Cardiac septum (tissue), 1 donor: ENCODE measurements at regions not wholly inside any gene's neighbourhood (a gene's known extent, or its start where the extent isn't known, plus 50 kb on each side); places are given as distances from the start of the nearest gene placed in this dataset.
"Not testable (repeated sequence)": the region's sequence is repeated elsewhere in the genome, so short reads cannot be mapped to it uniquely, and the experiment has no call there.

Source experiments
- DNase-seq: peaks from one replicate; pipeline ENCODE4 v3.0.0-alpha.2; 2020; ENCODE audit warnings: low spot score
- intact Hi-C: fragments of 100-400 bp; cut with DNase I; formaldehyde crosslinking; loops from one replicate; pipeline ENCODE4 v1.14.0; 2022
- donor health status: DM: no; HTN: no; CAD: no.

GRCh38 chr1:30522031-30523004 is 201.1 kb downstream of the MATN1 start:
- DNase-seq: peak; percentile 88
- intact Hi-C loops: loop anchor here (5.0 kb wide), 2 partner anchors 140 to 180 kb away; no protein-coding TSS in a partner anchor

- DNase-seq: peak; percentile 59
- intact Hi-C loops: loop anchor here (5.0 kb wide), 2 partner anchors 139 to 181 kb away; no protein-coding TSS in a partner anchor
These were observed 202.0 kb downstream of the MATN1 start for GRCh38 chr1:30521261-30521865.

GRCh38 chr1:30520476-30520875 is 202.9 kb downstream of the MATN1 start:
- peak; percentile 41 for DNase-seq
- intact Hi-C loops: loop anchor here (5.0 kb wide), 2 partner anchors 138 to 182 kb away; no protein-coding TSS in a partner anchor

GRCh38 chr1:30519201-30519763 is 204.1 kb downstream of the MATN1 start:
- intact Hi-C loops: no loop called here
- no peak for DNase-seq

- intact Hi-C loops: no loop called here
- peak; percentile 36 for DNase-seq
These were observed 204.7 kb downstream of the MATN1 start for GRCh38 chr1:30518696-30519095.

GRCh38 chr1:30518186-30518585 is 205.2 kb downstream of the MATN1 start:
- peak; percentile 54 for DNase-seq
- intact Hi-C loops: no loop called here

GRCh38 chr1:30517666-30518065 is 205.7 kb downstream of the MATN1 start:
- DNase-seq, intact Hi-C loops: not testable (repeated sequence)

- peak; percentile 61 for DNase-seq
- intact Hi-C loops: not testable (repeated sequence)
These were observed 206.1 kb downstream of the MATN1 start for GRCh38 chr1:30517241-30517640.

- intact Hi-C loops: no loop called here
- DNase-seq: peak; percentile 26
These were observed 206.9 kb downstream of the MATN1 start for GRCh38 chr1:30516485-30516858.

GRCh38 chr1:30515755-30516484 is 207.5 kb downstream of the MATN1 start:
- intact Hi-C loops: no loop called here

GRCh38 chr1:30514945-30515344 is 208.4 kb downstream of the MATN1 start:
- DNase-seq: peak; percentile 29
- intact Hi-C loops: no loop called here

More at GRCh38 chr1:30515755-30516484, 207.5 kb downstream of the MATN1 start:
- DNase-seq: peak; percentile 17

- intact Hi-C loops: no loop called here
These were observed 209.2 kb downstream of the MATN1 start for GRCh38 chr1:30514137-30514654.

GRCh38 chr1:30513396-30514136 is 209.8 kb downstream of the MATN1 start:
- DNase-seq: peak; percentile 51
- intact Hi-C loops: no loop called here

More at GRCh38 chr1:30514137-30514654, 209.2 kb downstream of the MATN1 start:
- peak; percentile 56 for DNase-seq

GRCh38 chr1:30512914-30513265 is 210.5 kb downstream of the MATN1 start:
- intact Hi-C loops: no loop called here
- peak; percentile 26 for DNase-seq

GRCh38 chr1:30511991-30512913 is 211.1 kb downstream of the MATN1 start:
- peak; percentile 41 for DNase-seq
- intact Hi-C loops: no loop called here

GRCh38 chr1:30511563-30511962 is 211.8 kb downstream of the MATN1 start:
- peak; percentile 49 for DNase-seq

GRCh38 chr1:30511106-30511505 is 212.3 kb downstream of the MATN1 start:
- peak; percentile 63 for DNase-seq
- intact Hi-C loops: no loop called here

More at GRCh38 chr1:30511563-30511962, 211.8 kb downstream of the MATN1 start:
- intact Hi-C loops: no loop called here

- intact Hi-C loops: no loop called here
- DNase-seq: no peak
These were observed 213.7 kb downstream of the MATN1 start for GRCh38 chr1:30509670-30510069.
